Calu3 (cell line): ENCODE measurements at regions not wholly inside any gene's neighbourhood (a gene's known extent, or its start where the extent isn't known, plus 50 kb on each side); places are given as distances from the start of the nearest gene placed in this dataset.
"Not testable (repeated sequence)": the region's sequence is repeated elsewhere in the genome, so short reads cannot be mapped to it uniquely, and the experiment has no call there.

Source experiments
- BruUV-seq: library from RNA; stranded (reverse); fragments of 400-500 nt; replicated peaks from 2 replicates; lab custom pipeline; 2021; lab: Mats Ljungman, UMichigan
- CTCF ChIA-PET: fragments of 300-600 bp; sonication (Branson Sonifier 250); formaldehyde crosslinking; loops from one replicate; lab custom pipeline; 2022; ENCODE audit warnings: antibody characterized with exemption; lab: Charles Lee
- DNase-seq: peaks from one replicate; pipeline ENCODE4 v3.0.0; 2022
- H3K27ac Mint-ChIP-seq: one replicate; pipeline ENCODE4 v1.8.0; 2022; ENCODE audit warnings: mixed read lengths; ENCODE audit not compliant: unreplicated experiment
- H3K27me3 Mint-ChIP-seq: one replicate; pipeline ENCODE4 v1.8.0; 2022; ENCODE audit warnings: mixed read lengths; ENCODE audit not compliant: unreplicated experiment
- H3K36me3 Mint-ChIP-seq: one replicate; pipeline ENCODE4 v1.8.0; 2022; ENCODE audit warnings: mild to moderate bottlenecking, moderate library complexity, mixed read lengths; ENCODE audit not compliant: insufficient read depth, unreplicated experiment
- H3K4me1 Mint-ChIP-seq: one replicate; pipeline ENCODE4 v1.8.0; 2022; ENCODE audit warnings: mild to moderate bottlenecking, low read depth, mixed read lengths; ENCODE audit not compliant: unreplicated experiment
- H3K4me3 Mint-ChIP-seq: one replicate; pipeline ENCODE4 v1.8.0; 2022; ENCODE audit warnings: mild to moderate bottlenecking, low read depth, moderate library complexity, mixed read lengths; ENCODE audit not compliant: unreplicated experiment
- H3K9me3 Mint-ChIP-seq: one replicate; pipeline ENCODE4 v1.8.0; 2022; ENCODE audit warnings: low read depth, mixed read lengths; ENCODE audit not compliant: unreplicated experiment
- intact Hi-C: fragments of 100-400 bp; cut with micrococcal nuclease; formaldehyde crosslinking; loops from one replicate; pipeline ENCODE4 v1.10.0; 2022; ENCODE audit not compliant: unreplicated experiment

DNA sequence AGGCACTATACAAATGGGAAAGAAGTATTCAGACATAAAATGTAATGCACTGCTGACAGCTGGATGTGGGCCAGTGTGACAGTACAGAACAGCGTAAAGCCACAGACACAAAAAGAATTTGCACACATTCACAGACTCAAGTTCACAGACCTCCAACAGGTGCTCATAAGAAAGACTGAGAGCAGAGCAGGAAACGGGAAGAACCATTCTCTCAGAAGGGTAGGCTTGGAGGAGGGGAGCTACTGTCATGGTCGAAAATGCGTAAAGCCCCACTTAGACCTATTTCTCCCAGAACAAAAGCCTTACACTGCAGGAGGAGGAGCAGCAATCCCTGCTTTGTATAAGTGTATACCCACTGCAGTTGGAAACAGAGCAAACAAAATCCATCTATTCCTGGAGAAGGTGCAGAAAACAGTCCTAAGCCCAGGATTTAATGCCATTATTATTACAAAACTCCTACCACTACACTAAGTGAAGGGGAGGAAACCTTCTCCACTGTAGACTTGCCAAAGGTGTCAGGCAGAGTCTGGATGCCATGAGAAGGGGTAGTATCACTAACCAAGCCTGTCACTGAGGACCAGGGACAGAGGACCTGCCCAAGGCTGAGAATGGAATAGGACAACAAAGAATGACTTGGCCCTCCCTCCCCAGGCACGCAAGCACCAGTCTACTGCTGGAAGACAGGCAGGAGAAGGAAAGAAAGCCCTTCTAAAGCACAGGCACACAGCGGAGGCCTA is 103.0 kb upstream of the FAM25C start:
- H3K36me3 Mint-ChIP-seq, H3K9me3 Mint-ChIP-seq, H3K4me3 Mint-ChIP-seq, H3K4me1 Mint-ChIP-seq, H3K27me3 Mint-ChIP-seq, DNase-seq, H3K27ac Mint-ChIP-seq, intact Hi-C loops, BruUV-seq, CTCF ChIA-PET: not testable (repeated sequence)

DNA sequence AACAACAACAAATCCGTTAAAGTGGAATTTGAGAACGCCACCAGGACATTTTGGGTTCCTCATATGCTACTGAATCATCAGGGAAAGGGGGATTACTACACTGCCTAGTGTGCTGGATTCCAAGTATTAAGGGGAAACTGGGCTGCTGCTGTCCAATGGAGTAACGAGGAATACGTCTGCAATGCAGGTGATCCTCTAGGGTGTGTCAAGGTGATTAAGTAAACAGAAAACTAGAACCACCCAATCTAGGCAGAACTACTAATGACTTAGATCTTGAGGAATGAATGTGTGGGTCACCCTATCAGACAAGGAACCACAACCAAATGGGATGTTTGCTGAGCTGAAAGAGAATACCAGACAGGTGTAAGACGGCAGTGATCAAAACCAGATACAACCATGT is 99.3 kb upstream of the FAM25C start:
- CTCF ChIA-PET, intact Hi-C loops, BruUV-seq, H3K4me1 Mint-ChIP-seq, H3K27me3 Mint-ChIP-seq, H3K27ac Mint-ChIP-seq, H3K9me3 Mint-ChIP-seq, H3K4me3 Mint-ChIP-seq, H3K36me3 Mint-ChIP-seq: not testable (repeated sequence)
- DNase-seq, result peak; percentile 7

DNA sequence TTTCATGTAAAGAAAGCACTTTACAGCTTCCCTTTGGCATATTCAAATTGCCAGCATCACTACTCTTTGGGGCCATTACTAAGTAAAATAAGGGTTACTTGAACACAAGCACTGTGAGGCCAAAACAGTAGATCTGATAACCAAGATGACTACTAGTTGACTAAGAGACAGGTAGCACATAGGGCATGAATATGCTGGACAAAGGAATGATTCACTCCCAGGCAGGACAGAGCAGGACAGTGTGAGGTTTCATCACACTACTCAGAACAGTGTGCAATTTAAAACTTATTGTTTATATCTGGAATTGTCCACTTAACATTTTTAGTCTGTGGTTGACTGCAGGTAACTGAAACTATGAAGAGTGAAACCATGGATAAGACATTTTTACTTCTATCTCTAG is 91.1 kb upstream of the FAM25C start:
- DNase-seq, intact Hi-C loops, H3K27ac Mint-ChIP-seq, BruUV-seq, CTCF ChIA-PET, H3K9me3 Mint-ChIP-seq, H3K27me3 Mint-ChIP-seq, H3K36me3 Mint-ChIP-seq, H3K4me3 Mint-ChIP-seq, H3K4me1 Mint-ChIP-seq: not testable (repeated sequence)

DNA sequence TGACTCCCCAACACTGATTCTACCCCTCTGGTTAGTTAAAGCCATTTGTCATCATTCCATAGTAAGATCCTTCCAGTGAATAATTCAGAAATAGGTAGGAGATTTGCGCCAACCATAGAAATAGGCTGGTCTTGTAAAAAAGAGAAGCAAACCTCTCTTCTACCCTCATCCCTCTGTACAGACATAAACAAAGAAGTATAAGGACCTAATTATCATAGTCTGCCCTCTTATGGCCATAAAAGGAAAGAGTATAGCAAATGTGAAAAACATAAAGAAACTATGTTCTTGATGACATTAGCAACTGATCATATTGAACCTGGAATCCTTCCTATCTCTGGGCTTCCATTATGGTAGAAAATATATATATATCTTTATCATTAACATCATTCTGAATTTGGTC is 88.5 kb upstream of the FAM25C start:
- H3K27me3 Mint-ChIP-seq, BruUV-seq, H3K4me1 Mint-ChIP-seq, H3K27ac Mint-ChIP-seq, H3K9me3 Mint-ChIP-seq, intact Hi-C loops, H3K4me3 Mint-ChIP-seq, CTCF ChIA-PET, H3K36me3 Mint-ChIP-seq, DNase-seq: not testable (repeated sequence)

DNA sequence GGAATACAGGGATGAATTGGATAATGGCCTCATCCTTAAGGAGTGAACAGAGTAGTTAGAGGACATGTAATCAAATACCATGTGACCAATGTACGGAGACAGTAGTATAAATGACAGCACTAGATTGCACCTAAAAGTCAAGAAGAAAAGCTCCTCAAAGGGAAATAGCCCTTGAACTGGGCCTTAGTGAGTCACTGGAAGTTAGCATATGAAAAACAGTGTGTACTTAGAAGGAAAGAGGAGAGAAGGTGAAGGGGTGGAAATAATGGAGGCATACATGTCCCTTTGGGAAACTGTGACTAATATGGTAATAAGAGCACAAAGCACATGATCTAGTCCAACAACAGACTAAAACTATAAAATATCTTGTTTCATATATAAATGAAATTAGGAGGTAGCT is 84.9 kb upstream of the FAM25C start:
- BruUV-seq, H3K4me1 Mint-ChIP-seq, H3K36me3 Mint-ChIP-seq, intact Hi-C loops, DNase-seq, H3K27ac Mint-ChIP-seq, H3K4me3 Mint-ChIP-seq, CTCF ChIA-PET, H3K27me3 Mint-ChIP-seq, H3K9me3 Mint-ChIP-seq: not testable (repeated sequence)

DNA sequence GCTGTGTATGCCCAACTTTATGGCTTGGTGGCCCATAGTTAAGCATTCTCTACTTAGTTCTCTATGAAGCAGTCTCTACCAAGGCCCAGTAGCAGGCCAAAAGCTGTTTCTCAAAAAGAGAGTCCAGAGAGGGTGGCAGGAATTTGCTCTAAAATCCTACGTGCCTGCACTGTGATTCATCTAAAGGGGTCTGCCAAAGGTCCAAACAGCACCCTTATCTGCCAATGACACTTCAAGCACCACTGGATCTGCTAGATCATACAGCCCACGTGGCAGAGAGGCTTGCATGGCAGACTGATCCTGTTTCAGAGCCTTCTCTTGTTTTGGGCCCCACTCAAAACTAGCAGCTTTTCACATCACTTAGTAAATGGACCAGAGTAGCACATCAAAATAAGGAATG is 71.6 kb upstream of the FAM25C start:
- H3K4me3 Mint-ChIP-seq, intact Hi-C loops: not testable (repeated sequence)

DNA sequence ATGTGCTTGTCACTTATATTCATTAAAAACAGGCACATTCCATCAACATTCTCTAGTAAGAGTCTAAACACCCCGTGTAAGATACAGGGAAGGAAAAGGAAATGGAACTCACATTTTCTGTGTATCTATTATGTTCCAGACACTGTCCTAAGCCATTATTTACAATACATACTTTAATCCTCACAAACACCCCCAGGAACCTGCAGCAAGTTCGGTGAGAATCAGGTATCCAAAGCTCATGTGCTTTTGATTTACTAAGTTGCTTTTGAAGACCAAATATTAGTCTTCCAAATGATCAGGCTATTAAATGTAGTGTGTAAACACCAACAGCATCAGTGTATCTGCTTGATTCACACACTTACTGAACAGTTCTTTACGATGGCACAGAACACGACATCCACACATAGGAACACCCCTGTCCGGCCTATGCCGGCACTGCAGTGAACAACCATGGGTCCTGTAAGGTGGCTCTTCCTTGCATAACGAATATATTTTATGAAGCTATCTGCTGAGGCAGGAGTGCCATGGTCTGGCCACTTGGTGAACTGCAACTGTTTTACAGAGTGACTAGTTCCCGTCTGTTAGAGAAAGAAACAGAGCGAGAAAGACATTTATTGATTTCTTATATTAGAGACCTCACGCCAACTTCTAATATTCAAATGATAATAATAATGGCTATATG is 64.5 kb upstream of the FAM25C start:
- H3K9me3 Mint-ChIP-seq, BruUV-seq, intact Hi-C loops, H3K27me3 Mint-ChIP-seq, H3K36me3 Mint-ChIP-seq, CTCF ChIA-PET, DNase-seq, H3K4me3 Mint-ChIP-seq, H3K4me1 Mint-ChIP-seq, H3K27ac Mint-ChIP-seq: not testable (repeated sequence)

More for the DNA sequence above, 71.6 kb upstream of the FAM25C start:
- H3K9me3 Mint-ChIP-seq, H3K36me3 Mint-ChIP-seq, H3K27ac Mint-ChIP-seq, DNase-seq, H3K4me1 Mint-ChIP-seq, CTCF ChIA-PET, H3K27me3 Mint-ChIP-seq, BruUV-seq: not testable (repeated sequence)

DNA sequence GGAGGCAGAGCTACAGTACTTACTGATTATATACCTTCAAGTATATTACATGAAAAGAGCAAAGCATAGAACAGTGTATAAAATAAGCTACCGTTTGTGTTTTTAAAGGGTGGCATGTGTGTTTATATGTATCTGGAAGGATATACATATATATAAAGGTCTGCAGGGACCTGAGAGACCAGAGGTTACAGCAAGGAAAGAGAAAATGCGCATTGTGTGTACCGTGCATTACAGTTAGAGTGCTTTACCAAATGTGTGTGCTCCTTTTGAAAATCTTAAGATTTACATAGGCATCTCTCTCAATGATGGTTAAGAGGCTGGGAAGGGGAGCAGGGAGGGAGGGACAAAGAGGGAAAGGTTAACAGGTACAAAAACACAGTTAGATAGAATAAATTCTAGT is 55.8 kb upstream of the FAM25C start:
- intact Hi-C loops, H3K27me3 Mint-ChIP-seq, H3K9me3 Mint-ChIP-seq, BruUV-seq, CTCF ChIA-PET, H3K36me3 Mint-ChIP-seq, H3K4me1 Mint-ChIP-seq, DNase-seq, H3K4me3 Mint-ChIP-seq, H3K27ac Mint-ChIP-seq: not testable (repeated sequence)
